ENCODE measurements at regions not wholly inside any gene's neighbourhood (a gene's known extent, or its start where the extent isn't known, plus 50 kb on each side); places are given as distances from the start of the nearest gene placed in this dataset.

- in situ Hi-C loops (cut with HindIII; ENCODE audit: low pct_unique_long_range_greater_than_20kb, low sequenced_read_pairs) (no loop called here), intact Hi-C loops (cut with micrococcal nuclease; ENCODE audit: unreplicated experiment) (no loop called here)
- Histone ChIP-seq H3K36me3 (ENCODE audit: control insufficient read depth, insufficient read depth, low read length) (no peaks in the 10 kb centered on the region), H3K4me3 (ENCODE audit: low read depth in 2 of 2, low read length in 2 of 2) (no peak overlapping the region), H3K27me3 (ENCODE audit: control insufficient read depth, insufficient read depth, low read length) (no peaks in the 10 kb centered on the region), H3K4me1 (ENCODE audit: control insufficient read depth, insufficient read depth, low read length) (no peaks in the 10 kb centered on the region), H3K9me3 (ENCODE audit: control insufficient read depth, insufficient read depth, low read depth, low read length) (no peaks in the 10 kb centered on the region), H3K27ac (ENCODE audit: low read length) (no peak overlapping the region)
- TF ChIP-seq REST (IDR thresholded peaks at IDR 0.05; ENCODE audit: insufficient read depth in 1 of 2, low read depth in 2 of 2, low read length in 1 of 2) = no peak
- TF ChIP-seq SIN3A (IDR thresholded peaks at IDR 0.05; ENCODE audit: borderline replicate concordance, insufficient read depth, low read depth, low read length) = no peak
- no peak for TF ChIP-seq POLR2AphosphoS5 (IDR thresholded peaks at IDR 0.05; ENCODE audit: low read depth, low read length)
- no peak for TF ChIP-seq CTCF (IDR thresholded peaks at IDR 0.05)
- TF ChIP-seq TCF7L2 (IDR thresholded peaks at IDR 0.05; ENCODE audit: low read depth, low read length) = no peak
- no TSS peak for BruUV-seq (replicated peaks)
- ChIA-PET CTCF (no interaction called here), POLR2A (no interaction called here)
- DNase-seq (ENCODE audit: low read depth, low spot score) (no peak), ATAC-seq (no peak)
Measured at GRCh38 chr9:88926781-88927505, 64.3 kb upstream of the S1PR3 start.

DNA sequence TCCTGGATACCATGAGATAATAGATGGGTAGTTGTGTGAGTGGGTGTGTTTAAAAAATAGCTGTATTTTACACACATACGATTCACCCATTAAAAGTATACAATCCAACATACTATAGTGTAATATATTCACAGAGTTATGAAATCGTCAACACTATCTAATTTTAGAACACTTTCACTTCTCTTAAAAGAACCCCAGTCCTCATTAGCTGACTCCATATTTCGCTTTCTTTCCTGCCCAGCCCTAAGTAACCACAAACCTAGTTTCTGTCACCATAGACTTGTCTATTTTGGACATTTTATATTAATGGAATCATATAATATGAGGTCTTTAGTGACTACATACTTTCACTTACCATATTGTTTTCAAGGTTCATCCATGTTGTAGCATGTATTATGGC is 63.8 kb upstream of the S1PR3 start:
- Histone ChIP-seq H3K27ac (ENCODE audit: low read length) (no peak overlapping the region), H3K9me3 (ENCODE audit: control insufficient read depth, insufficient read depth, low read depth, low read length) (no peaks in the 10 kb centered on the region), H3K36me3 (ENCODE audit: control insufficient read depth, insufficient read depth, low read length) (no peaks in the 10 kb centered on the region), H3K4me1 (ENCODE audit: control insufficient read depth, insufficient read depth, low read length) (no peaks in the 10 kb centered on the region), H3K27me3 (ENCODE audit: control insufficient read depth, insufficient read depth, low read length) (no peaks in the 10 kb centered on the region), H3K4me3 (ENCODE audit: low read depth in 2 of 2, low read length in 2 of 2) (no peak overlapping the region)
- in situ Hi-C loops (cut with HindIII; ENCODE audit: low pct_unique_long_range_greater_than_20kb, low sequenced_read_pairs) = no loop called here
- DNase-seq (ENCODE audit: low read depth, low spot score) = no peak
- no peak for TF ChIP-seq CTCF (IDR thresholded peaks at IDR 0.05)
- TF ChIP-seq REST (IDR thresholded peaks at IDR 0.05; ENCODE audit: insufficient read depth in 1 of 2, low read depth in 2 of 2, low read length in 1 of 2) = no peak
- no peak for TF ChIP-seq SIN3A (IDR thresholded peaks at IDR 0.05; ENCODE audit: borderline replicate concordance, insufficient read depth, low read depth, low read length)
- TF ChIP-seq POLR2AphosphoS5 (IDR thresholded peaks at IDR 0.05; ENCODE audit: low read depth, low read length) = no peak
- no peak for TF ChIP-seq TCF7L2 (IDR thresholded peaks at IDR 0.05; ENCODE audit: low read depth, low read length)
- no peak for ATAC-seq
- intact Hi-C loops (cut with micrococcal nuclease; ENCODE audit: unreplicated experiment) = no loop called here
- ChIA-PET CTCF (no interaction called here), POLR2A (no interaction called here)
- no TSS peak for BruUV-seq (replicated peaks)
